BLaER1 treated with 17β-estradiol and CSF1 and Interleukin-3, amounts not matched to agents 10 nM and 100 nM (cell line): ENCODE measurements at regions not wholly inside any gene's neighbourhood (a gene's known extent, or its start where the extent isn't known, plus 50 kb on each side); places are given as distances from the start of the nearest gene placed in this dataset.

ENCODE experiments used
- H3K27ac ChIP-seq, 11 experiments: shearing (Covaris generic); formaldehyde crosslinking; 2 replicates each; pipeline ENCODE4 v1.8.1; 2022
- H3K27me3 ChIP-seq, 11 experiments: shearing (Covaris generic); formaldehyde crosslinking; 2 replicates each; pipeline ENCODE4 v1.8.1; 2022
- H3K36me3 ChIP-seq, 11 experiments: shearing (Covaris generic); formaldehyde crosslinking; 2 replicates each; pipeline ENCODE4 v1.8.1; 2022
- H3K4me1 ChIP-seq, 10 experiments: shearing (Covaris generic); formaldehyde crosslinking; 2 replicates each; pipeline ENCODE4 v1.8.1; 2022
- H3K4me2 ChIP-seq, 11 experiments: shearing (Covaris generic); formaldehyde crosslinking; 2 replicates each; pipeline ENCODE4 v1.8.1; 2022
- H3K4me3 ChIP-seq, 10 experiments: shearing (Covaris generic); formaldehyde crosslinking; 2 replicates each; pipeline ENCODE4 v1.8.1; 2022
- H3K9ac ChIP-seq, 11 experiments: shearing (Covaris generic); formaldehyde crosslinking; 2 replicates each; pipeline ENCODE4 v1.8.1; 2022
- H3K9me3 ChIP-seq, 11 experiments: shearing (Covaris generic); formaldehyde crosslinking; replicated peaks in 1 of 11; 2 replicates each; pipeline ENCODE4 v1.8.1; 2022
- H4K20me1 ChIP-seq, 11 experiments: shearing (Covaris generic); formaldehyde crosslinking; 2 replicates each; pipeline ENCODE4 v1.8.1; 2022
- Cebpa-rat ChIP-seq, 11 experiments: shearing (Covaris generic); IDR thresholded peaks; 2 replicates each; pipeline ENCODE4 v1.8.1; 2022

GRCh38 chr18:53764086-53764485 lies 460.4 kb downstream of the MBD2 start:
- no peaks in the 10 kb centered on the region for H4K20me1 ChIP-seq
- no peak overlapping the region for H3K9ac ChIP-seq
- H3K4me3 ChIP-seq = no peak overlapping the region
- H3K4me2 ChIP-seq = no peak overlapping the region
- no peaks in the 10 kb centered on the region for H3K27me3 ChIP-seq
- no peak overlapping the region for H3K27ac ChIP-seq
- H3K9me3 ChIP-seq = peaks cover 0 to 8% (median 0%) of the 10 kb centered on the region in 11 experiments; a peak in 3 of 22 replicates
- H3K4me1 ChIP-seq = no peaks in the 10 kb centered on the region
- no peak for TF ChIP-seq Cebpa-rat (IDR thresholded peaks at IDR 0.05)
- no peaks in the 10 kb centered on the region for H3K36me3 ChIP-seq

- no peak for TF ChIP-seq Cebpa-rat (IDR thresholded peaks at IDR 0.05)
- no peak overlapping the region for H3K4me3 ChIP-seq
- no peak overlapping the region for H3K4me2 ChIP-seq
- H3K27ac ChIP-seq = no peak overlapping the region
- no peaks in the 10 kb centered on the region for H3K4me1 ChIP-seq
- no peaks in the 10 kb centered on the region for H3K27me3 ChIP-seq
- H3K9ac ChIP-seq = no peak overlapping the region
- no peaks in the 10 kb centered on the region; a peak in 1 of 22 replicates for H3K9me3 ChIP-seq
- H3K36me3 ChIP-seq = no peaks in the 10 kb centered on the region
- H4K20me1 ChIP-seq = no peaks in the 10 kb centered on the region
These were observed 467.1 kb downstream of the MBD2 start for GRCh38 chr18:53757328-53757727.

GRCh38 chr18:53756610-53756972 lies 467.9 kb downstream of the MBD2 start:
- no peaks in the 10 kb centered on the region for H4K20me1 ChIP-seq
- no peaks in the 10 kb centered on the region for H3K4me1 ChIP-seq
- no peak overlapping the region for H3K4me3 ChIP-seq
- no peaks in the 10 kb centered on the region; a peak in 1 of 22 replicates for H3K9me3 ChIP-seq
- TF ChIP-seq Cebpa-rat (IDR thresholded peaks at IDR 0.05) = no peak
- no peak overlapping the region for H3K27ac ChIP-seq
- H3K4me2 ChIP-seq = no peak overlapping the region
- no peaks in the 10 kb centered on the region for H3K36me3 ChIP-seq
- no peak overlapping the region for H3K9ac ChIP-seq
- no peaks in the 10 kb centered on the region for H3K27me3 ChIP-seq

- H3K4me1 ChIP-seq = no peaks in the 10 kb centered on the region
- H3K27ac ChIP-seq = no peak overlapping the region
- H3K9me3 ChIP-seq = no peaks in the 10 kb centered on the region
- no peak overlapping the region for H3K9ac ChIP-seq
- no peak for TF ChIP-seq Cebpa-rat (IDR thresholded peaks at IDR 0.05)
- no peaks in the 10 kb centered on the region for H4K20me1 ChIP-seq
- no peak overlapping the region for H3K4me2 ChIP-seq
- H3K36me3 ChIP-seq = no peaks in the 10 kb centered on the region
- H3K4me3 ChIP-seq = no peak overlapping the region
- H3K27me3 ChIP-seq = no peaks in the 10 kb centered on the region
These were observed 468.4 kb downstream of the MBD2 start for GRCh38 chr18:53755914-53756609.

- Histone ChIP-seq H3K27me3 (no peaks in the 10 kb centered on the region), H3K4me2 (no peak overlapping the region), H3K4me3 (no peak overlapping the region), H3K4me1 (no peaks in the 10 kb centered on the region), H3K36me3 (no peaks in the 10 kb centered on the region), H3K27ac (no peak overlapping the region), H3K9ac (no peak overlapping the region), H4K20me1 (no peaks in the 10 kb centered on the region), H3K9me3 (no peaks in the 10 kb centered on the region)
- TF ChIP-seq Cebpa-rat (IDR thresholded peaks at IDR 0.05) = no peak
These were observed 470.3 kb downstream of the MBD2 start for GRCh38 chr18:53754154-53754553.

GRCh38 chr18:53753601-53754000 lies 470.9 kb downstream of the MBD2 start:
- Histone ChIP-seq H3K9ac (no peak overlapping the region), H3K27me3 (no peaks in the 10 kb centered on the region), H3K9me3 (no peaks in the 10 kb centered on the region), H3K4me1 (no peaks in the 10 kb centered on the region), H4K20me1 (no peaks in the 10 kb centered on the region), H3K27ac (no peak overlapping the region), H3K4me2 (no peak overlapping the region), H3K36me3 (no peaks in the 10 kb centered on the region), H3K4me3 (no peak overlapping the region)
- TF ChIP-seq Cebpa-rat (IDR thresholded peaks at IDR 0.05) = no peak

GRCh38 chr18:53752781-53753367 lies 471.6 kb downstream of the MBD2 start:
- TF ChIP-seq Cebpa-rat (IDR thresholded peaks at IDR 0.05) = no peak
- H3K4me2 ChIP-seq = no peak overlapping the region

GRCh38 chr18:53749766-53750165 lies 474.7 kb downstream of the MBD2 start:
- no peaks in the 10 kb centered on the region for H3K4me1 ChIP-seq
- H3K27ac ChIP-seq = no peak overlapping the region
- no peaks in the 10 kb centered on the region for H3K9me3 ChIP-seq
- no peak overlapping the region for H3K4me2 ChIP-seq
- H3K9ac ChIP-seq = no peak overlapping the region
- no peaks in the 10 kb centered on the region for H3K27me3 ChIP-seq
- H3K4me3 ChIP-seq = no peak overlapping the region
- H4K20me1 ChIP-seq = no peaks in the 10 kb centered on the region
- no peaks in the 10 kb centered on the region for H3K36me3 ChIP-seq
- no peak for TF ChIP-seq Cebpa-rat (IDR thresholded peaks at IDR 0.05)

More at GRCh38 chr18:53752781-53753367, 471.6 kb downstream of the MBD2 start:
- H3K9me3 ChIP-seq = no peaks in the 10 kb centered on the region
- H3K36me3 ChIP-seq = no peaks in the 10 kb centered on the region
- no peak overlapping the region for H3K9ac ChIP-seq
- H3K27ac ChIP-seq = no peak overlapping the region
- no peaks in the 10 kb centered on the region for H4K20me1 ChIP-seq
- H3K4me1 ChIP-seq = no peaks in the 10 kb centered on the region
- no peaks in the 10 kb centered on the region for H3K27me3 ChIP-seq
- H3K4me3 ChIP-seq = no peak overlapping the region

GRCh38 chr18:53747663-53748160 lies 476.8 kb downstream of the MBD2 start:
- no peaks in the 10 kb centered on the region for H3K4me1 ChIP-seq
- H3K4me3 ChIP-seq = no peak overlapping the region
- H3K27ac ChIP-seq = no peak overlapping the region
- H3K36me3 ChIP-seq = no peaks in the 10 kb centered on the region
- no peaks in the 10 kb centered on the region for H4K20me1 ChIP-seq
- no peaks in the 10 kb centered on the region for H3K27me3 ChIP-seq
- TF ChIP-seq Cebpa-rat (IDR thresholded peaks at IDR 0.05) = no peak
- H3K4me2 ChIP-seq = no peak overlapping the region
- H3K9me3 ChIP-seq = no peaks in the 10 kb centered on the region
- no peak overlapping the region for H3K9ac ChIP-seq

- Histone ChIP-seq H3K4me1 (no peaks in the 10 kb centered on the region), H3K9me3 (no peaks in the 10 kb centered on the region), H3K4me3 (no peak overlapping the region), H3K36me3 (no peaks in the 10 kb centered on the region), H4K20me1 (no peaks in the 10 kb centered on the region), H3K9ac (no peak overlapping the region), H3K27me3 (no peaks in the 10 kb centered on the region), H3K27ac (no peak overlapping the region), H3K4me2 (no peak overlapping the region)
- no peak for TF ChIP-seq Cebpa-rat (IDR thresholded peaks at IDR 0.05)
These were observed 477.3 kb downstream of the MBD2 start for GRCh38 chr18:53747210-53747609.
